GM18867 (cell line): ENCODE measurements at regions not wholly inside any gene's neighbourhood (a gene's known extent, or its start where the extent isn't known, plus 50 kb on each side); places are given as distances from the start of the nearest gene placed in this dataset.
"Not testable (repeated sequence)": the region's sequence is repeated elsewhere in the genome, so short reads cannot be mapped to it uniquely, and the experiment has no call there.

ENCODE experiments used
- ATAC-seq: cut with Tn5 transposase; IDR thresholded peaks from one replicate; pipeline ENCODE4 v1.9.1; 2021; ENCODE audit warnings: mild to moderate bottlenecking, moderate library complexity; ENCODE audit not compliant: unreplicated experiment

DNA sequence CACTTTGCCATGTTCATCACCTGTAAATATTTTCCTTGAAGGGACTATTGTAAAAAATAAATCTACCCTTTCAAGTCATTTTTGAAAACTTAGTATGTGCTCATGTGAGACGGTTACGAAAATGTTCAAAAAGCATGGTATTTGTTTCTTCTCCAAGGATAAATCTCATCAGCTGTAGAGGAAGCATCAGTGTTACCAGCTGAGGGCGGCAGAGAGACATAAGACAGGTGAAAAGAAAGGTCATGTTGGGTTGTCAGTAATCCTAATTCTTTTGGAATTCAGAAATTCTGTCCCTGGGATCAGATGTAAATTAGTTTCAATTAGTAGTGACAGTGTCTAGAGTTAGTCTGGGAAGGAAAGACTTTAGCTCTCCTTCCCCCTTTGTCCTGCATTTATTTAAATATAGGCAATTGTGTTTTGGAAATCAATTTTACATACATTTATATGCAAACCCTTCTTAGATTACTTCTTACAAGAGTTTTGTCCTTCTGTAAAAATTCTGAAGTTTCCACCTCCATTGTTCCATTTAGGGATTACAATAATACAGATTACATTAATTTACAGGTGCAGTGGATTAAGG is 791.9 kb upstream of the CDH6 start:
- ATAC-seq = no peak

DNA sequence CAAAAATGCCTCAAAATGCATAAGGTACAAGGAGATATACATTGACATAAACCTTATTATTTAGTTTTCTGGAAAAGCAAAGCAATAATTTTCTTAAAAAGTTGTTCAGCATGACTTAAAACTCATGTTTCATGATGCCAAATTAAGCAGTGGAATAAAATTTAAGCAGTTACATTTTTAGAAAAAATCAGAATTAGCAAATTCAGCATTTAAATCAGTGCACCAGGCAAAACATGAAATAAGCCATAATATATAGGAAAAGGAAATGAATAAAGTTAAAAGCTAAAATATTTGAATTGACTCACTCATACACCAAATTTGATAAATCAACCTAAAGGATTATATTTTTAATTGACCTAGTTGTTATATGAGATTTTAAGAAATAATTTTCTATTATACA is 795.1 kb upstream of the CDH6 start:
- no peak for ATAC-seq

DNA sequence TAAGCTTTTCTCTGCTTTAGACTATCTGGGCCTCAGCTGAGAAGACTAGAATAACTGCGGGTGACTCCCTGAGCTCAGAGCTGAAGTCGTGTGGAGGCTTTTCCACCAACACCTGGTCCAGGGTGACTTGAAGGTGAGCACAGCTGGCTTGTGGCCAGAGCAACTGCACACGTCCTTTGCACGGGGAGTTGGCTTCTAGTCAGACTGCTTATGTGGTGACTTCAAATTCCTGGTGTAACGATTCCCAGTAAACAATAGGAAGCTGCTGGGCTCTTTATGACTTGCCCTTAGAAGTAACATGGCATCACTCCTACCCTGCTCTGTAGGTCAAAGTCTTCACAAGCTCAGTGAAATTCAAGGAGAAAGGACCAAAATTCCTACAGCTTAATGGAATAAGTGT is 800.6 kb upstream of the CDH6 start:
- ATAC-seq = no peak

DNA sequence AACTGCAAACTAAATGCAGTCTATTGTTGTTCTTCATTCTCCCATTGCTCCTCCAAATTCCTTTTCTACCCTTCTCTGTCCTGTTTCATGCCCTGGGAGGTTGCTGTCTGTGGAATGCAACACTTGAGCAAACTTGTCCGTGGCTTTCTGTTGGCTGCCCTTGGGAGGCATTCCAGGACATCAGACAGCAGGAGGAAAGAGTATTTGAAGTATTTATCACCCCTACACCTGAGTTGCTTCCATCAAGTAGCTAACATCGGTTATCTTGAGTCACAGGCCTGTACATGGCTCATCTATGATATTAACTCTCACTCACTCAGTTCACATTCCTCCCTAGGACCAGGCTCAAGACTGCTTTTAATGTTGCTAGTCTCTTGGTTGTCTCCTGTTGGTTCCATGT is 803.4 kb upstream of the CDH6 start:
- ATAC-seq = no peak

DNA sequence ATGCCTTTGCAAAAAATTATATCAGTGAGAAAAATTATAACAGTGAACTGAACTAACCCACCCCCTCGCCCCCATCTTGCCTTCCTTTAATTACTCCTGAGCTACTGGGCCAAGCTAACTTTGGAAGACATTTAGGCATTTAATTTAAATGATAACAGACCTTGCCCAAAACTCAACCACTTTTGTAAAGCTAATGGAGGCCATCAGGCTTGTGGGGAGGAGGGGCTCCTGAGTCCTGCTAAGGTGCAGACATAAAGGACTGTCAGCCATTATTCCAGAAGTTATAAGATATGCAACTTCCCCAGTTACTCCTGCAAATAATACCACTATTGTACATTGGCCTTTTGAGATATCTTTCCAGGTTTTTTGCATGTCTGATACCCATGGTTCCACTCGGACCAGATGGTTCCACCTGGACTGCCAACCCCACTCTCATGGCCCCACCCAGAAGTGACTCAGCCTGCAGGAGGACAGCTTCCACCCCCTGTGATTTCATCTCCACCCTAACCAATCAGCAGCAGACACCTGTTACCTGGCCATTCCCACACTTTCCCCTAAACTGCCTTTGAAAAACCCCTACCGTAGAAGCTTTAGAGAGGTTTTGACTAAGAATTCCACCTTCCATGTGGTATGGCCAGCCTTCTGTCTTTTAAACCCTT is 805.4 kb upstream of the CDH6 start:
- no peak for ATAC-seq

DNA sequence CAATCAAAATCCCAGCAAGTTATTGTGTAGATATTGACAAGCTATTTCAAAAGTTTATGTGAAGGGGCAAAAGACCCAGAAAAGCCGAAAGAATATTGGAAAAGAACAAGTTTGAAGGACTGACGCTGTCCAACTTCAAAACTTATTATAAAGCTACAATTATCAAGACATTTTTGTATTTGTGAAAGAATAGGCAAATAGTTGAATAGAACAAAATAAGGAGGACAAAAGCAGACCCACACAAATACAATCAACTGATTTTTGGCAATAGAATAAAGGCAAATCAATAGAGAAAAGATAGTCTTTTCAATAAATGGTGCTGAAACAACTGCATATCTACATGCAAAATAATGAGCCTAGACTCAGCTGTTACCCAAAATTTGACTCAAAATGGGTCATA is 807.7 kb upstream of the CDH6 start:
- ATAC-seq = no peak

DNA sequence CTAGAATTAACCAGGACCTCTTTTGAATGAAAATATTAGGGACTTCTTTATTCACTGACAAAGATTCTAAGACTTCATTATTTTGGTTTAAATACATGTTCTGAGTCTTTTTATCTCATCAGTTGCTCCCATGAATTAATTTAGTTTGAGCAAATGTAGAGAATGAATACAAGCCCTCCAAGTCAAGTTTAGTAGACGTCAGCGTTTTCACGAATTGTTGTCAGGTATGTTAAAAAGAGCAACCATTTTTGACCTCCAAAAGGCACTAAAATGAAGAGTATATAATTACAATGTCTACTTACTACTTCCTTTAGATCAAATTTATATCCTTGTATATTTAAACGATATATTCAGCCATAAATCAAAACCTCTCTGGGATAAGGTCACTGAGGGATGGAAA is 809.3 kb upstream of the CDH6 start:
- no peak for ATAC-seq

DNA sequence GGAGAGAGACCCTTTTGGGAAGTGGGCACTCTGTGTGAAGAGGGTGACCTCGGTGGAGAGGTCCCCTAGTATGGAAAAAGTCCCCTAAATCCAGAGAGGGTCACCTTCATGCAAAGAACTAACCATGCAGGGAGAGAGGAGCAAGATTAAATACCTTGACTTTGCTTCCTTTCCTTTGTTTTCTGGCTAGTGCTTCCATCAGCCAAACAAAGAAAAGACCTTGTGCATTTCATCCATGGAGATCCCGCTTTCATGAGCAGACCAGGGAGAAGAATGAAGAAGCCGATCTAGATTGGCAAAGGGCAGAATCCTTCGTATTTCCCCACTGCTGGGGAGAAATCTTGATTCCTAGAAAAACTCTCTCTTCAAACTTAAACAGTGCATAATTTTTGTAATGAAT is 813.3 kb upstream of the CDH6 start:
- no peak for ATAC-seq

DNA sequence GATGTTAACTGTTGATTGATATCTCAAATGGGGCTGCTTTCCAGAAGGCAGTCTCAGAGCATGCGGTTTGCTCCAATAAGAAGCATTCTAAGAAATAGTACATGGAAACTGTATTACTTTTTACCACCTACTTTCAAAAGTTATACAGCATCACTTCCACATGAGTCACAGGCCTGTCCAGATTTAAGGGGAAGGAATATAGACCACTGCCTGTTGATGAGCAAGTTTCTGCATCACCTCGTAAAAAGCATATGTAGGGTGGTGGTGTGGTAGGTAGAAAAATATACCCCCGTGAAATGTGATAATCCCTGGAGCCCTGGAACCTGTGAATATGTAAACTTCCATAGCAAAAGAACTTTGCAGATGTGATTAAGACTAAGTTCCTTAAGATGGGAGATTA is 816.6 kb upstream of the CDH6 start:
- ATAC-seq = no peak

DNA sequence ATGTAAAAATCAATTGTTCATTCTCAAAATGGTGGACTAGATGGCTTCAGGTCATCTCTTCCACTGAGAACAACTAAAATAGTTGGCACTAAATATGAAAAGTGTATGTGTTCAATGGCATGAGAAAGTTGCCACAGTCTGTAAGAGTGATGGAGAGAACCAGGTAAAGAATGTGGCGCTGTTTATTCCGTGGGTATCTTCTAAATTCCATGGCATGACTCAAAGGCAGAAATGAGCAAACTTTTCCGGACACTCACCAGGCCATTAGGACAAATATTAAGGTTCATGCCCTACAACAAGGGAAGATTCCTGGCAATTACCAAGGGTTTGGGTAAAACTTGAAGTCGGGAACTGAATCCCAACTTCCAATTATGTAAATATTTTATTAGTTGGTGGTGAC is 825.4 kb upstream of the CDH6 start:
- no peak for ATAC-seq

DNA sequence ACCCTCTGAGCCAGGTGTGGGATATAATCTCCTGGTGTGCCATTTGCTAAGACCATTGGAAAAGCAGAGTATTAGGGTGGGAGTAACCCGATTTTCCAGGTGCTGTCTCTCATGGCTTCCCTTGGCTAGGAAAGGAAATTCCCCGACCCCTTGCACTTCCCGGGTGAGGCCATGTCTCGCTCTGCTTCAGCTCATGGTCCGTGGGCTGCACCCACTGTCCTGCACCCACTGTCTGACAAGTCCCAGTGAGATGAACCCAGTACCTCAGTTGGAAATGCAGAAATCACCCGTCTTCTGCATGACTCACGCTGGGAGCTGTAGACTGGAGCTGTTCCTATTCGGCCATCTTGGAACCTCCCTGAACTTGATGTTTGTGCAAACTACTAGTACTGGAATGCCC is 828.5 kb upstream of the CDH6 start:
- not testable (repeated sequence) for ATAC-seq

DNA sequence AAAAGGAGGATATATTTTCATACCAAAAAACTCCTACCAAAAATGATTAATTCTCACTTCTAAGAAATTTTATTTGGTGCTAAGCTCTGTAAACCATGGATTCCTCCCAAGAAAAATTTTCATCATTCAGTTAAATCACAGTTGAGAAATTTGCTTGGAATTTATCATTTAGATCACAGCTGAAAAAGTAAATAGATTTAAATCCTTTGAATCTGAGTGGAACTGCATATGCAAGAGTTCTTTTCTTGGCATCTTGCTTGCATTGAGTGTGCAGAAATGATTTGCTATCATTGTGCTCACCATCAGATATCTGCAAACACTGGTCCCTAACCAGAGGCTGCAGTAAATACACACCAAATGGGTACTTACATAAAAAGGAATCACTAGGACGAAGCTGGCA is 836.1 kb upstream of the CDH6 start:
- no peak for ATAC-seq

DNA sequence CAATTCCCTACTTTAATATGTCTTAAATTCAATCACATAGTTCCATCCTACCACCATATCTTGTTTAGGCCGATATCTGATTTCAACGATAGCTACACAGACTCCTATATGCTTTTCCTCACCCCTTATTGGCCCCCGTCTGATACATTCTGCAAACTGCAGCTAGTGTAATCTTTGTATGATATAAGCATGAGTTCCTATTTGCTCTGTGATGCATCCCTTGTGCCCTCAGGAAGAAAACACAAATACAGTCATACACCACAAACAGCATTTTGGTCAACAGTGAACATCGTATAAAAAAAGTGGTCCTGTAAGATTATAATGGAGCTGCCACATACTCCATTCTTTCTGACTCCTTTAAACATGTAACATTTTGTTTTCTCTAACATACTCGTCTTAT is 837.8 kb upstream of the CDH6 start:
- ATAC-seq = no peak

DNA sequence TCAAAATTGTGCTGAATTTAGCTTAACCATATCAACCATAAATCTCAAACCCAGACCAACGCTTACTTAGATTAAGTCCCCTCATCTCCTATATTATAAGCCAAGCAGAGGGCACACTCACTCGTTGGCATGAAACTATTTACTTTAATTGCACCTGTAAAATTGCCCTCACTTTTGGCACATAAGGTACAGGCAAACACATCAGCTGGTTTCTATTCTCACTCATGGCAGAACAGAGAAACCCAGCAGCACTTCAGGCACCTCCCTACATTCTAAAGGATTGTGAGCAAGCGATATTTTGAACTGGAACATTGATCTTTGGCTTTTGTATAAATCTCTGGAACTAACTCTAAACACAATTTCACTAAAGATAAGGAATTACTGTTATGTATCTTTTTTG is 845.6 kb upstream of the CDH6 start:
- no peak for ATAC-seq

DNA sequence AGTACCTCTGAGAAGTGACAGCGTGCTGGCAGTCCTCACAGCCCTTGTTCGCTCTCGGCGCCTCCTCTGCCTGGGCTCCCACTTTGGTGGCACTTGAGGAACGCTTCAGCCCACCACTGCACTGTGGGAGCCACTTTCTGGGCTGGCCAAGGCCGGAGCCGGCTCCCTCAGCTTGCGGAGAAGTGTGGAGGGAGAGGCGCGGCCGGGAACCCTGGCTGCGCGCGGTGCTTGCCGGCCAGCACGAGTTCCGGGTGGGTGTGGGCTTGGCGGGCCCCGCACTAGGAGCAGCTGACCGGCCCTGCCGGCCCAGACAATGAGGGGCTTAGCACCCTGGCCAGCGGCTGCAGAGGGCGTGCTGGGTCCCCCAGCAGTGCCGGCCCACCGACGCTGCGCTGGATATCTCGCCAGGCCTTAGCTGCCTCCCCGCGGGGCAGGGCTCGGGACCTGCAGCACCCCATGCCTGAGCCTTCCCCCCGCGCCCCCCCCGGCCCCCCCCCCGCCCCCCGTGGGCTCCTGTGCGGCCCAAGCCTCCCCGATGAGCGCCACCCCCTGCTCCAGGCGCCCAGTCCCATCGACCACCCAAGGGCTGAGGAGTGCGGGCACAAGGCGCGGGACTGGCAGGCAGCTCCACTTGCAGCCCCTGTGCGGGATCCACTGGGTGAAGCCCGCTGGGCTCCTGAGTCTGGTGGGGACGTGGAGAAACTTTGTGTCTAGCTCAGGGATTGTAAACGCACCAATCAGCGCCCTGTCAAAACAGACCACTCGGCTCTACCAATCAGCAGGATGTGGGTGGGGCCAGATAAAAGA is 847.7 kb upstream of the CDH6 start:
- ATAC-seq = not testable (repeated sequence)

DNA sequence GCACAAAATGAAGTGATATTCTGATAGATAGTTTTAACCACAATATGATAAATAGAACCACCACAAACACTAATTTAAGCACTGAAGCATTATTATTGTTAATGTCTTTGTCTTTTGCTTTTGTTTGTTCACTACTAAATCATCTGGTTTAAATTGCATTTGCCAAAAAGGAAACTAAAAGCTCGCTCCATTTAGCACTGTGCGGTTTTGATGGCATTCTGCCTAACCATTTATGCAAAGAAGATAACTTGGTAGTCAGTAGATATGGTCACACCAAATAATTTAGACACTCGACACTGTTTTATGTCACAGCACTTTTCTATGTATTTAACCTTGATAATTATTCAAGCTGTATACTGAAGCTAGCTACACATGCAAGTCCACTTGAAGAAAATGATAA is 849.8 kb upstream of the CDH6 start:
- no peak for ATAC-seq

DNA sequence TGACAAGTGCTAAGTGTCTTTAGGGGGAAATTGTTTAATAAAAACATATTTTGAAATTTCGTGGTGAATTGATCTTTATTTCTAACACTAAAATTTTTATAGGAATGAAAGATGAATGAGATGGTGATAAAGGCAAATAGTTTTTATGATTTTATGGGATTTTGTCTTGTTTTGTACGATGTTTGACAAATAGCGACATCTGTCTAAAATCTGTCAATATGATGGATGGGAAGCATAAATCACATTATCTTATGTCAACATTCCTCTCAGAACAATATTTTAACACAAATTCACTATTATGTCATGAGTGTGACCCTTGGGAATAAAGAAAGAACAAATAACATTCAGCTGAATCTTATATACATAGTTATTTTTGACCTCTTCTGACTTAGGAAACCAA is 852.0 kb upstream of the CDH6 start:
- ATAC-seq = no peak

DNA sequence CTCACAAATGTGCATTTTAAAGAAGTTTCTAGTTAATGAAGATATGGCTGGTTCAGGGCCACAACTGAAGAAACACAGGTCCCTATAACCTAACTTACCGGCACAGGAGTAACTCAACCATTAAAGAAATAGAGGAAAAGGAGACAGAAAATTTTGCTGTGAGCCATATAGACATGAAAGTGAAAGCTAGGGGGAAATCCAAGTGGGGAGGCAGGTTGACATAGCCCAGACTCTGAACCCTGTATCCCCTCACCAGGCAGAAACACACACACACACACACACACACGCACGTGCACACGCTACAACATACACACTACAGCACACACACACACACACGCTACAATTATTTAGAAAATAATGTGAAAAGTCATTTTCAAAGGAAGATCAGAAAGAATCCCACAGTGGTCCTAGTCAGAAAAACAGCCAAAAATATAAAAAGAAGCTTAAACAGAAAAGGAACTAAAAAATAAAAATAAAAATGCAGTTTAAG is 856.4 kb upstream of the CDH6 start:
- ATAC-seq = no peak

DNA sequence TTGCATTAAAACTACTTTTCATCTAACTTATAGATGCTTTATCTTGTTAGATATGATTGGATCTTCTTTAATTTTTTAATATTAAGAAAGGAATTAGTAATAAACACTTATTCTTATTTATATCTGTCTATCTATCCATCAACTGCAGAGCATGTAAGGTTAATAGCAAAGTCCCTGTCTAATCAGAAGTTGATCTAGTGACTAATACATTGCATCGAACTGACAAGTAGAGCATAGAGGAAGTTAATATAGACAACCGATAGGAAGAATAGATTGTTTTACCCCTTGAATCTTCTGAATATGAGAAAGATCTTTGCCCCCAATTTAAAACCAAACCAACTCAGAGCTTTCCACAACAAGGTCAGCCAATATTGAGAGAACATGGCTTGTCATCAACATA is 862.0 kb upstream of the CDH6 start:
- no peak for ATAC-seq

DNA sequence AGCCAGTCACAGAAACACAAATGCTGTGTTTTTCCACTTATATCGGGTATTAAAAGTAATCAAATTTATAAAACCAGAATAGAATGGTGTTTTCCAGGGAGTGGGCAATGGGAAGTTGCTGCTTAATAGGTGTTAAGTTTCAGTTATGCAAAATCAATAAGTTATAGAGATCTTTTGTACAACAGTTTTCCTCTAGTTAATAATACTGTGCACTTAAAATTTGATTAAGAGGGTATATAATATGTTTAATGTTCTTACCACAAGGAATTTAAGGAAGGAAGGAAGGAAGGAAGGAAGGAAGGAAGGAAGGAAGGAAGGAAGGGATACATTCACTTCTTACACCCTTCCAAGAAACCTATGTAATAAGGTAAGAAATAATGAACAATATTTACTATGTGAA is 867.7 kb upstream of the CDH6 start:
- ATAC-seq = no peak

DNA sequence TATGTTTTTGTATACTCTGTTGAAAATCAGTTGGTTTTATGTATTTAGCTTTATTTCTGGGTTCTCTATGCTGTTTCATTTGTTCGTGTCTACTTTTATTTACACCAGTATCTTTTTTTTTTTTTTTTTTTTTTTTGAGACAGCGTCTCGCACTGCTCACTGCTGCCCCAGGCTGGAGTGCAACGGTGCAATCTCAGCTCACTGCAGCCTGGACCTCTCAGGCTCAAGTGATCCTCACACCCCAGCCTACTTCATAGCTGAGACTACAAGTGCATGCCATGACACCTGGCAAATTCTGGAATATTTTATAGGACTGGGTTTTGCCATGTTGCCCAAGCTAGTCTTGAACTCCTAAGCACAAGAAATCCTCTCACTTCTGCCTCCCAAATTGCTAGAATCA is 869.4 kb upstream of the CDH6 start:
- ATAC-seq = no peak

DNA sequence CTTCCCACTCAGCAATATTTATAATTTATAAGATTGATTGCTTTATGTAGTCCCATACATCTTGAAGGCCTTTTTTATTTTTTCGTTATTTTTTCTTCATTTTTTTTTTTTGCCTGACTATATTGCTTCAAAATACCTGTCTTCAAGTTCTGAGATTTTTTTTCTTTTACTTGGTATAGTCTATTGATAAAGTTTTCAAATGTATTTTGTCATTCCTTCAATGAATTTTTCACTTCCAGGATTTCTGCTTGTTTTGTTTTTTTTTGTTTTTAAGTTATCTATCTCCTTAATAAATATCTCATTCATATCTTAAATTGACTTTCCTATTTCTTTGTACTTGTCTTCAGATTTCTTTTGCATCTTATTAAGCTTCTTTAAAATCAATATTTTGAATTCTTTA is 905.6 kb upstream of the CDH6 start:
- ATAC-seq = no peak
